GM12875 (cell line): ENCODE measurements at regions not wholly inside any gene's neighbourhood (a gene's known extent, or its start where the extent isn't known, plus 50 kb on each side); places are given as distances from the start of the nearest gene placed in this dataset.

Source experiments
- H3K4me3 ChIP-seq: one replicate; pipeline ENCODE4 v1.5.1; 2011; ENCODE audit warnings: low read depth, low read length, control low read depth
- TF ChIP-seq, protein P1 (sequence below): IDR thresholded peaks from 2 replicates; pipeline ENCODE4 v1.5.1; 2011; ENCODE audit warnings: low read depth, mild to moderate bottlenecking, control low read depth, inconsistent platforms, low read length, moderate library complexity, borderline replicate concordance; ENCODE audit not compliant: insufficient read depth

DNA sequence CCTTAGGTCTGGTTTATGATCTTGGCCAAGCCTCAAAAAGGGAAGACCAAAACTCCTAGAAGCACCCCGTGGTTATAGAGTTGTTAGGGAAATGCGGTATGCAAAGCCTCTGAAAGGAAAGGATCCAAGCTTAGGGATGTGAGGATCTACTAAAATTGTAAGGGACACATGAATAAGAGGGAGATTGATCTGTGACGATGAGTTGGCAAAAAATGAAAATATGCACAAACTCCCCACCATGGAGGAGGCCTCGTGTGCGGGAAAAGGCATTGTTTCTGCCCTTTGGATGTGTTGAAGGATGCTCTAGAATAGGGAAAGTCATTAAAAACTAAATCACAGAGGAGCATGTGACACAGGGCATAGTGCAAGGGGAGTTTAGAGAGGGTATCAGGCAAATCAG lies 88.7 kb upstream of the UBL3 start:
- no peak overlapping the region for H3K4me3 ChIP-seq
- TF ChIP-seq, protein P1, sequence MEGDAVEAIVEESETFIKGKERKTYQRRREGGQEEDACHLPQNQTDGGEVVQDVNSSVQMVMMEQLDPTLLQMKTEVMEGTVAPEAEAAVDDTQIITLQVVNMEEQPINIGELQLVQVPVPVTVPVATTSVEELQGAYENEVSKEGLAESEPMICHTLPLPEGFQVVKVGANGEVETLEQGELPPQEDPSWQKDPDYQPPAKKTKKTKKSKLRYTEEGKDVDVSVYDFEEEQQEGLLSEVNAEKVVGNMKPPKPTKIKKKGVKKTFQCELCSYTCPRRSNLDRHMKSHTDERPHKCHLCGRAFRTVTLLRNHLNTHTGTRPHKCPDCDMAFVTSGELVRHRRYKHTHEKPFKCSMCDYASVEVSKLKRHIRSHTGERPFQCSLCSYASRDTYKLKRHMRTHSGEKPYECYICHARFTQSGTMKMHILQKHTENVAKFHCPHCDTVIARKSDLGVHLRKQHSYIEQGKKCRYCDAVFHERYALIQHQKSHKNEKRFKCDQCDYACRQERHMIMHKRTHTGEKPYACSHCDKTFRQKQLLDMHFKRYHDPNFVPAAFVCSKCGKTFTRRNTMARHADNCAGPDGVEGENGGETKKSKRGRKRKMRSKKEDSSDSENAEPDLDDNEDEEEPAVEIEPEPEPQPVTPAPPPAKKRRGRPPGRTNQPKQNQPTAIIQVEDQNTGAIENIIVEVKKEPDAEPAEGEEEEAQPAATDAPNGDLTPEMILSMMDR = no peak

DNA sequence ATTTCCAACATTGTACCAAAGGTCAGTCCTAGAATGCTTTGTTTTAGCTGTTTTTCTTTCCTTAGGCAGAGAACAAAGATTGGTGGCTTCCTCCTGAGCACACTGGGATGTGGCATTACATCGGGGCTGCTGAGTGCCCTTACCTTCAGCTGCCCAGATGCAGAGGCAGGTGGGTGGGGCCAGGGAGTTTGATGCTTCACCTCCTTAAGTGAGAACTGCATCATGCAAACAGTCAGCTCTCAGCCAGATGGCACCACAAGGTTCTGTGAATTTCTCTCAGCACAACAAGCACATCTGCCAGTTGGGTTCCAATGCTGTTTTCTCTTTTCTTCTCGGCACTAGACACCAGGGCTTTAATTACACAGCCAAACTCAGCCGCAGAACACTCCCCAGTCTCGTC lies 87.4 kb upstream of the UBL3 start:
- H3K4me3 ChIP-seq = no peak overlapping the region
- TF ChIP-seq, protein P1 = no peak

DNA sequence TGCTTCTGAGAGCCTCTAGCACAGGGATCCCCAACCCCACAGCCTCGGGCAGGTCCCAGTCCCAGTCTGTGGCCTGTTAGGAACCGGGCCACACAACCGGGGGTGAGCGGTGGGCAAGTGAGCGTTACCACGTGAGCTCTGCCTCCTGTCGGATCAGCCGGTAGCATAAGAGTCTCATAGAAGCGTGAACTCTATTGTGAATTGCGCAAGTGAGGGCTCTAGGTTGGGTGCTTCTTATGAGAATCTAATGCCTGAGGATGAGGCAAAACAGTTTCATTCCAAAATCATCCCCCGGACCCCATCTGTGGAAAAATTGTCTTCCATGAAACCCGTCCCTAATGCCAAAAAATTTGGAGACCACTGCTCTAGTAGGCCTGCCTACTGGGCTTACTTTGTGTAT lies 87.0 kb upstream of the UBL3 start:
- TF ChIP-seq, protein P1 = no peak
- H3K4me3 ChIP-seq = no peak overlapping the region

DNA sequence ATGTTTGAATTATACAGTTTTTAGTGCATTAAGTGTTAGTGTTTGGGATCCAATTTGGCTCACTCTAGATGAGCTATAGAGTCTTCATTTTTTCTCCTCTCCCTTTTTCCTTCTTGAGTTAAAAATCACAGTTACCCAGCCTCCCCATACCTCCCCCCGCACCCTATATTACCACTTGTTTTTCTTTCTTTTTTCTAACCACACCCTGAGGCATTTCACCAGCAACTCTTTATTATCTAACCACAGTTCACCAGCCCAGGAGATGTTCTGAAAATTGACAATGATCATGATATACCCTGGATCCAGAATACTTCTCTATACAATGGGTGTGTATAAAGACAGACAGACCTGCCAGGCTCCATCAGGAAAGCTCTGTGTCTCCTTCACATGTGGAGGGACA lies 86.5 kb upstream of the UBL3 start:
- TF ChIP-seq, protein P1 = no peak

DNA sequence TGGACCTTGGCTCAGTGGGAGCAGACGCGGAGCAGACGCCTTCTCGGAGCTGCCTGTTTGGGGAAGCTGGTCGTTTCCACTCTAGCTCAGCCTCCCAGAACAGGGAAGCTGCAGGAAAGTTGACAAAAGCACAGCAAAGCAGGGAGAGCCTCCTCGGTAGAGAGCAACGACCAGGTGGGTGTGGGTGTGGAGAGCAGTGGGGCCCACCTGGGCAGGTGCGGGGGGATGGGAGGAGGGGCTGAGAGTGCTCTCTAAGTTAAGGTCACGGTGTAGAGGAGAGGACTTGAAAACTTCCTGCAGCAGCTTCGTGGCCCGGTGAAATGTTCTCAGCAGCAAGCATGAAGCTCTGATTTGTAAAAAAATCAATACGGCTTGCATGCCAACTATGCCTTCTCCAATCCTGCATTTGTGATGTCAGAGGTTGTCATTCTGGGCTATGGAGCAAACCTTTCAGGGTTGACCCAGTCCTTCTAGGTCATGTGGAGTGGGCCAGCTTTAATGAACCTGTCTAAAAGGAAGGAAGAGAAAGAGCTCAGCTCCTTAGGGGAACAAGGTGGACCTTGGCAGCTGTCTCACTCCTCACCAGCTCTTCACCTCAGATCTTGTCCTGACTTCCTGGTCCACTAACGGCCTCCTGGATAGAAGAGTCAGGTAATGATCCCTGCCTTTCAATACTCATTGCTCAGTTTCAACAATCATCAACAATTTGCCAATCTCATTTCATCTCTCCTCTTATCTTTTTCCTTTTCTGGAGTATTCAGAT lies 85.8 kb upstream of the UBL3 start:
- TF ChIP-seq, protein P1 = no peak
- H3K4me3 ChIP-seq = peak overlapping the region; percentile 0

More for the DNA sequence above, 86.5 kb upstream of the UBL3 start:
- H3K4me3 ChIP-seq = no peak overlapping the region

DNA sequence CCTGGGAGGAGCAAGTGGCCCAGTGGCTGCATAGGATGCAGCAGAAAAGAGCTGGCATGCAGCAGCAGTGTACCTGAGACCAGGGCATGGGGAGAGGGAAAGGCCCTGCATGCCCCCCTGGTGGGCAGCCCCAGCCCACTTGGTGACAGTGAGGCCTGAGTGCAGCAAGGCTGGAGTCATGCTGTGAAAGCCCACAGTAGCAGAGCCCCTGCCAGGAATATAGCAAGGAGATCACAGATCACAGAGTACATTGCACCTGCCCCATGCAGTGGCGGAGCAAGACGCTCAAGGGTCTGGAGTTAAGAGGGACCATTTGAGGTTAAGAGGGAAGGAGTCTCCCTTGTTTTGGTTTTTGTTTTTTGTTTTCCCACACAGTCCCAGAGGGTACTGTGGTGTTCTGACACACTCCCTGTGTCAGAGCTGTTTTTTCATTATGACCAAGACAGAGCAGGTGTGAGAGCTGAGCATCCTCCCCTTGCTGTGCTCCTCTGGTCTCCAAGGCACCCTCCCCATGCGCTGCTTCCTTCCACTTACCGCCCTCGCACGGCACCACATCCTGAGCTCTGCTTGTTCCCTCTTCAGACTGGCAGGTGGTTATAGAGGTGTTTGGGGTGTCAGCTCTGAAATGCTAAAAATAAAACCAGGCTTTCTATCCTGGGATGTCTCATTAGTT lies 85.0 kb upstream of the UBL3 start:
- H3K4me3 ChIP-seq = peak overlapping the region; percentile 6
- TF ChIP-seq, protein P1 = no peak
